Gastroesophageal sphincter (tissue), 3 donors: ENCODE measurements at regions not wholly inside any gene's neighbourhood (a gene's known extent, or its start where the extent isn't known, plus 50 kb on each side); places are given as distances from the start of the nearest gene placed in this dataset.

Source experiments
- CTCF ChIP-seq, 4 experiments: fragments of 200-600 bp in 2 of 4; fragments of 450-650 bp in 2 of 4; sonication (generic) in 1 of 4; IDR thresholded peaks; one replicate each; pipeline ENCODE4 v1.5.1; 2017 to 2019; ENCODE audit warnings: antibody characterized with exemption in 4 of 4, mild to moderate bottlenecking in 2 of 4, moderate library complexity in 2 of 4
- POLR2AphosphoS5 ChIP-seq: sonication (generic); formaldehyde crosslinking; IDR thresholded peaks from one replicate; pipeline ENCODE4 v1.6.1; 2017; ENCODE audit warnings: antibody characterized with exemption

GRCh38 chr2:188922191-188922590 is 52.0 kb upstream of the COL3A1 start:
- TF ChIP-seq POLR2AphosphoS5 (no peak), CTCF (IDR thresholded peaks at IDR 0.05) (no peak)
